ENCODE measurements at regions not wholly inside any gene's neighbourhood (a gene's known extent, or its start where the extent isn't known, plus 50 kb on each side); places are given as distances from the start of the nearest gene placed in this dataset.

DNA sequence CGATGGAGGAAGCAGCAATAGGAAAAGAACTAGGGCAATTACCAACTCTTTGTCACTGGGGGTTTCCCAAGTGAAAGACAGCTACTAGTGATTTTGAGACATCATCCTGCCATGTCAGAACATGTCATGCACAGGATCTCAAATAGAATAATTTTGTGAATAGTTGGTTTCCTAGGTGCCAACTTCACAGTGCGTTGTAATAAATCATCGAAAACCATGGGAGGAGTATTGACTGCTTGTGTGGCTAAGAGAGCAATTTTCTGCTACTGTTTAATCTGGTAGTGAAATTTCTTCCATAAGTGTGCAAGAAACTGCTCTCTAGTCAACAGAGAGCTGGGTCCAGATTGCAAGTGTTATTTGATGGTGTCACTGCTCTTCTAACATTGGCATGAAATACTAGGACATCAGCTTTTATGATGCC, 168.6 kb downstream of the NNT start:
- no peak overlapping the region for H3K27ac ChIP-seq
- TF ChIP-seq, protein P1, sequence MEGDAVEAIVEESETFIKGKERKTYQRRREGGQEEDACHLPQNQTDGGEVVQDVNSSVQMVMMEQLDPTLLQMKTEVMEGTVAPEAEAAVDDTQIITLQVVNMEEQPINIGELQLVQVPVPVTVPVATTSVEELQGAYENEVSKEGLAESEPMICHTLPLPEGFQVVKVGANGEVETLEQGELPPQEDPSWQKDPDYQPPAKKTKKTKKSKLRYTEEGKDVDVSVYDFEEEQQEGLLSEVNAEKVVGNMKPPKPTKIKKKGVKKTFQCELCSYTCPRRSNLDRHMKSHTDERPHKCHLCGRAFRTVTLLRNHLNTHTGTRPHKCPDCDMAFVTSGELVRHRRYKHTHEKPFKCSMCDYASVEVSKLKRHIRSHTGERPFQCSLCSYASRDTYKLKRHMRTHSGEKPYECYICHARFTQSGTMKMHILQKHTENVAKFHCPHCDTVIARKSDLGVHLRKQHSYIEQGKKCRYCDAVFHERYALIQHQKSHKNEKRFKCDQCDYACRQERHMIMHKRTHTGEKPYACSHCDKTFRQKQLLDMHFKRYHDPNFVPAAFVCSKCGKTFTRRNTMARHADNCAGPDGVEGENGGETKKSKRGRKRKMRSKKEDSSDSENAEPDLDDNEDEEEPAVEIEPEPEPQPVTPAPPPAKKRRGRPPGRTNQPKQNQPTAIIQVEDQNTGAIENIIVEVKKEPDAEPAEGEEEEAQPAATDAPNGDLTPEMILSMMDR (IDR thresholded peaks at IDR 0.05): no peak
- no peak for TF ChIP-seq ZFX (IDR thresholded peaks at IDR 0.05; ENCODE audit: borderline replicate concordance)

DNA sequence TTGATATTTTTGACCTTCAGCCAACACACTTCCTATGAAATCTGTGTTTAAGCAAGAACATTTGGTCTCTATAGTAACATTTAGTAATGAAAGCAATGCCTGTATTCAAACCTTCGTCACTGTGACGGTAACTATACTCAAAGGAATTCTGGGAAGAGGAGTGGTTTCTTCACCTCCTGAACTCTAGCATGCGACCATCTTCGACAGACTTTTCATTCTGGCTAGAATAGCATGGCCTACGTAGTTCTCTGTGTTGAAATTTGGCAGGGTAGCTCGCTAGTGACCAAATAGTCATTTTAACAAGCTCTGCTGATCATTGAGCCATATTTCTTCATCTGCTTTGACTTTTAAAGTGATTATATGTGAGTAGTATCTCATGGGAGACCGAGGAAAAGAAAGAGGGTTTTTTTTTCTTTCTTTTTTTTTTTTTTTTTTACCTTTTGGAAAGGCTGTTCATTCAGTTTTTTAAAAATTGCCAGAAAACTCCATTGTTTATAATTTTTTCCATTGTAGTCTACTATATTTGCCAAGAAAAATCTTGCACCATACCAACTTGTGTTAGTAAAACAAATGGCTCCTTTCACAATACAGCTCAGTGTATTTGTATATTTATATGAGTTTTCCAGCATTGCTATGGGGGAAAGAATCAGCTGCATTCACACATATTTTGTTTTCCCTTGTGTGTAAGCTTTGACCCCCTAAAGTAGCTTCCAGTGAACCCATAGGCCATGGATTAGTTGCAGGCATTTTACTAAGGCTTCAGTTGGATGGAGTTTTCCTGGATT, 166.8 kb downstream of the NNT start:
- H3K27ac ChIP-seq: no peak overlapping the region
- TF ChIP-seq, protein P1 (IDR thresholded peaks at IDR 0.05): no peak
- TF ChIP-seq ZFX (IDR thresholded peaks at IDR 0.05; ENCODE audit: borderline replicate concordance): no peak

All from 22Rv1 (cell line).